GM21717 (cell line): ENCODE measurements at regions not wholly inside any gene's neighbourhood (a gene's known extent, or its start where the extent isn't known, plus 50 kb on each side); places are given as distances from the start of the nearest gene placed in this dataset.
"Not testable (repeated sequence)": the region's sequence is repeated elsewhere in the genome, so short reads cannot be mapped to it uniquely, and the experiment has no call there.

Experiments
- ATAC-seq: cut with Tn5 transposase; IDR thresholded peaks from one replicate; pipeline ENCODE4 v1.9.1; 2021; ENCODE audit warnings: mild to moderate bottlenecking, moderate library complexity; ENCODE audit not compliant: unreplicated experiment

DNA sequence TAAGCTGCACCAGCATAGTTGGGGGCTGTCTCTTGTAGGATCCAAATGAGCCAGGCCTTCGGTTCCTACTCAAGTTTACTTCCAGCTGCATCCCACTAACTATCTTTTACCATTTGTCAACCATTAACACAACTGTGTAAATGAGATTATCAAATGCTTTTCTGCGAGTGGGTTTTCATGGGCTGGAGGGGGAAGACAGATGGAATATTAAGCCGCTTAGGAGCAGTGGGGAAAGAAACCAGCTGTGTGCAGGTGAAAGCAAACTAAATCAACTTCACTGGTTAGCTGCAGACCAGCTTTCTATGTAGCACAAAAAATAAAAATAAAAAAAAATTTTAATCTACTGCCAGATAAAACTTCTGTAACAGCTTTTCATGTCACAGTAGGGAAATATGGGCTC is 100.8 kb upstream of the FOXN2 start:
- no peak for ATAC-seq

DNA sequence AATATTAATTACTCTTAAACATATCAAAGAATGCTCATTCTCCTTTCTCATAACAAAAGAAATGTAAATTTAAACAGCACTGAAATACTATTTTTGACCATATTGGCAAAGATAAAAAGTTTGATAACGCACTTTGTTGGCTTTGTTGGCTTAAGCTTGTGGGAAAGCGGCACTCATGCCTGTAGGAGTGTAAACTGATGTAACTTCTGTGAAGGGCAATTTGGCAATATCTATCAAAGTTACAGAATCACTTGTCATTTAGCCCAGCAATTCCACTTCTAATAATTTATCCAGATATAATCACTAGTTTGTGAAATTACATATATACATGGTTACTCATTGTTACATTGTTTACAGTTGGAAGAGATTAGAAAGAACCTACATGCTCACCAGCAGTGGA is 96.3 kb upstream of the FOXN2 start:
- ATAC-seq: no peak

DNA sequence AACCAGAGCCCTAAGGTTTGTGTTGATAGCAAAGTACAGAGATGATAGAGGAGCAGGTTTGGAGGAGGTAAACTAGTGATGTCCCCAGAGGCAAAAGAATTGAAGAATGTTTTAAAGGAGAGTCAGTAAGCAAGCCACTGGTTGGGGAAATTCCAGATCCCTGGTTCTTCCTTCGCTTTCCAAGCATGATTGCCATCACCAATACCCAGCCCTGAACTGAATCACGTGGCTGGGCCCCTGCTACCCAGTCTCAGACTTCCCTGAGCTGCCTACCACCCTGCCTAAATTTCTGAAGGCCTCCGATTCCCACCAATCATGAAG is 95.3 kb upstream of the FOXN2 start:
- ATAC-seq: no peak

DNA sequence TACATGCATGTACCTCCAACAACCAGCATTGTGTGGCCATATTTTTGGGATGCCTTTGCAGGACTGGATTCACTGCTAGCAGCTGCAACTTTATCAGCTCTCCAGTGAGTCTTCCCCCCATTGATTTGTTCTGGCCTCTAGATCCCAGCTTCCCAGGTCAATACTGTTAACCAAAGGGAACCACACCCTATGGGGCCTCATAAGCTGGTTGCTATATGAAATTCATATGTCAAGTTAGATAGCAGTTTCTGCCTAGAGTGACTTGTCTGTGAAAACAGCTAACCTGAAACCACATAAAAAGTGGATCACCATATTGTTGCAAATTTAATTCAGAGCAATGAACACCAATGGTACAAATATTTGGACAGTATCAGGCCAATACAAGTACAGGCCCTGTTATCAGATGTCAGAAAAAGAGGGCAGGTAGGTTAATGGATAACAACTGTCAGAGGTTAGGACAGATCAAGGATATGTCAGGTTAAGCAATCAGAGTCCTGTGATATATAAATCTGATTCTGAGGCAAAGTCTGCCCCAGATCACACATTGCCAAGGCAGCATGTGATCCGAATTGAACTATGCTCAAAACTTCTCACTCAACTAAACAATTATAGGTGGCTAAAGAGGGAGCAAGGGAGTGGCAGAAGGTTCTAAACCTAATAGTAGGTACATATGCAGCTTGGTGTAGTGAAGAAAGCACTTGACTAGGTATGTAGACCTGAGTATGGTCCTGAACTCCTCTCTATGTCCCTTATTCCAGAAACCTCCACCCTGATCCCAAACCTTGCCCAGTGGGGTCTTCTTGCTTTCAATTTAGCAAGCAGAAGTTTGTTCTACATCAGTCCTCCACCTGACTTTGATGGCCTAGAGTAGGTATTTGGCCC is 94.7 kb upstream of the FOXN2 start:
- ATAC-seq: no peak

DNA sequence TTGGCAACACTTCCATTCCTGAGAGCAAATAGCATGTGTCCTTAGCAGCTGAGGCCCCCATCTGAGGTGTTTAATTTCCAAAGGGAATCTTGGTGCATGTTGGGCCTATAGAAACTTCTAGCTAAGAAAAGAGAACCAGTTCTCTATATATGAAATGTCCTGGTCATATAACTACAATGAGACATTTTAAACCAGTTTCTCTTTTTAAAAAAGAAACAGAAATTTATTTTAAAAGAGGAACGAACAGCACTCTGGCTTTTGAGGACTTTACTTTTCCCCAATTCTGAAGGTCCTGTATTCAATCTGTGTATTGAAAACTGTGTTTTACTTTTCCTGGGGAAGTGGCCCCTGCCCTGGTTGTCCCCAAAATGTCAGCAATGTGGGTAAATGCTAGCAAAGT is 94.0 kb upstream of the FOXN2 start:
- no peak for ATAC-seq

DNA sequence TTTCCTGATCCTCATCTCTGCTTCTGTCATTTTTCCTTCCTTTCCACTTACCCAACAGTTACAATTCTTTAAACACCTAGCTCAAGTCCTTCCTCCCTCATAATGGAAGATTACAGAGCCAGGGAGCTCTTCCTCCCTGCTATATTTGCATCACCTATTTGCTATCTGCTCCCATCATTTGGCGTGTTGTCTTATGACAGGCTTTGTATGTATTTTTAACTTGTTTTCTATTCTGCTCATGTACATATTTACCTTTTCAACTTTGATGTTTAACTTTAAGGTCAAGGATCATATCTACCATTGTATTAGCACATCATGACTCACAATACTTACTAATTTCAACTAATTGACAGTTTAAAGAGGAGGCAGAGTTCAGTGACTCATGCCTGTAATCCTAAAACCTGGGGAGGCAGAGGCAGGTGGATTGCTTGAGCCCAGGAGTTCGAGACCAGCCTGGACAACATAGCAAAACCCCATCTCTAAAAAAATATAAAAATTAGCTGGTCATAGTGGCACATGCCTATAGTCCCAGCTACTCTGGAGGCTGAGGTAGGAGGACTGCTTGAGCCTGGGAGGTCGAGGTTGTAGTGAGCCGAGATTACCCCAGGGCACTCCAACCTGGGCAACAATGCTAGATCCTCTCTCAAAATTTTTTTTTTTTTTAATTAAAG is 92.5 kb upstream of the FOXN2 start:
- no peak for ATAC-seq

DNA sequence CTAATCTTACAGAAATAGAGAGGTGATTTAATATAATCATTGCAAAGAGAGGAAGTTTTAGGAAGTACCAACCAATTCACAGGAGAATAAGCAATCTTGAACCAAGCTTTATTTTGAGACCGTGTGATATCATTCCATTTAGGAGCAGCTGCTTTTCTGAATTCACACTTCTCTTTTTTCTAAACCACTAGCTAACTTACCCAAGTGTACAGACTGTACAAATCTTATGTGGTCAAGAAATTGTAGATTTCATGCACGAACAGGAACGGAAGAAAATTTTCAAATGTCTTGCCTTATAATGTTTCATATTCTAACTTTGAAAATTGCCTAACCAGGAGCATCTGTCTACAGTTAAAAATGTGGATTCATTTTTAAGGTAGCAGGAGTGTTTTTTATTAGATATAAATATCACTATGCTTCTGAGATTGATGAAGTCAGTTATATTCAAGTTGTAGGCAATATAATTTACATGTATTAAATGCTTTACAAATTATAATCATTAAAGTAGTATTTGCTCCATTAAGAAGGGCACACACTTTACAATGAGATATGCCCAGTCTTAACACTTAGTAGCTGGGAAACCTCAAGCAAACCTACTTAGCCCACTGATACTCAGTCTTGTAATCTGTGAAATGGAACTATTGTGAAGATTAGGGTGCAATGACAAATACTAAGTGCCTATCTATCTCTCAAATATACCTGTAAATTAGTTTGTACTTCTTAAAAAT is 86.7 kb upstream of the FOXN2 start:
- ATAC-seq: peak; percentile 89

DNA sequence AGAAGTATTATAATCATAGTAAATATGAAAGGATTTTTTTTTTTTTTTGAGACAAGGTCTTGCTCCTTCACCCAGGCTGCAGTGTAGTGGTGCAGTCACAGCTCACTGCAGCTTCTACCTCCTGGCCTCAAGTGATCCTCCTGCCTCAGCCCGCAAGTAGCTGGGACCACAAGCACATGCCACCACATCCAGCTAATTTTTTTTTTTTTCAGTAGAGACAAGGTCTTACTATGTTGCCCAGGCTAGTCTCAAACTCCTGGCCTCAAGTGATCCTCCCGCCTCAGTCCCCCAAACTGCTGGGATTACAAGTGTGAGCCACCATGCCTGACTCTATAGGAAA is 86.2 kb upstream of the FOXN2 start:
- no peak for ATAC-seq

DNA sequence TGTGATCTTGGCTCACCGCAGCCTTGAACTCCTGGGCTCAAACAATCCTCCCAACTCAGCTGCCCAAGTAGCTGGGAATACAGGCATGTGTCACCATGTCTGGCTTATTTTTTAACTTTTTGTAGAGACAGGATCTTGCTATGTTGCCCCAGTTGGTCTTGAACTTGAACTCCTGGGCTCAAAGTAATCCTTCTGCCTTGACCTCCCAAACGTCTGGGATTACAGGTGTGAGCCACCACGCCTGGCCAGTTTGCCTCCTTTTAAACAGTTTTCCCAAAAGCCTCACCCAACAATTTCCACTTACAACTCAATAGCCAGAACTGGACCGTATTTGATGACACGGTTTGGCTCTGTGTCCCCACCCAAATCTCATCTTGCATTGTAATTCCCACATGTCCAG is 85.4 kb upstream of the FOXN2 start:
- ATAC-seq: no peak

DNA sequence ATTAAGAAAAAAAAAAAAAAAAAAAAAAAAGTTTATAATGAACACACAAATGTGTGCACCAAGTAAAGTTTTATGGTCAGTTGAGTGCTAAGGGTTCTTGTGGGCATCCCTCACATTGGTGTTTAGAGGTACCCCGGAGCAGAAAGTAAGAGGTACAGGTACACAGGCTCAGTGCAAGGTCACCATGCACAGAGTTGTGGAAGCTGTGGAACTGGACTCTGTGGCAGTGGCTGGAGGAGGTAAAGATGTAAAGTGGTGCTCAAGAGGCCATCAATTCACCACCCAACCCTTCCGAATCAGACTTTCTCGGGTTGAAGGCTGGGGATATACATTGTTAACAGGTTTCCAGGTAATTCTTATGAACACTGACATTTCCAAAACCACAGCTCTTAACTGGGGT is 83.6 kb upstream of the FOXN2 start:
- no peak for ATAC-seq

DNA sequence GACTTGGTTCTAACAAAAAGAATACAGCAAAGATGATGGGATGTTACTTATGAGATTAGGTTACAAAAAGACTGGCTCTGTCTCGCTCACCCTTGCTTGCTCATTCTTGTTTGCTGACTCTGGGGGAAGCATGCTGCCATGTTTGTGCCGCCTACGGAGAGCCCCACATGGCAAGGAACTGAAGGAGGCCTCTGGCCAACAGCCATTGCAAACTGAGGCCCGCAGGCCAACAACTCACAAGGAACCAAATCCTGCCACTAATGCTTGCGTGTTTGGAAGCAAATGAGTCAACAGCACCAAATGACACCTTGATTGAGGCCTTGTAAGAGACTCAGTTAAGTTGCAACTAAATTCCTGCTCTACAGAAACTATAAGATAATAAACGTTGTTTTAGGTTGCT is 82.1 kb upstream of the FOXN2 start:
- ATAC-seq: no peak

DNA sequence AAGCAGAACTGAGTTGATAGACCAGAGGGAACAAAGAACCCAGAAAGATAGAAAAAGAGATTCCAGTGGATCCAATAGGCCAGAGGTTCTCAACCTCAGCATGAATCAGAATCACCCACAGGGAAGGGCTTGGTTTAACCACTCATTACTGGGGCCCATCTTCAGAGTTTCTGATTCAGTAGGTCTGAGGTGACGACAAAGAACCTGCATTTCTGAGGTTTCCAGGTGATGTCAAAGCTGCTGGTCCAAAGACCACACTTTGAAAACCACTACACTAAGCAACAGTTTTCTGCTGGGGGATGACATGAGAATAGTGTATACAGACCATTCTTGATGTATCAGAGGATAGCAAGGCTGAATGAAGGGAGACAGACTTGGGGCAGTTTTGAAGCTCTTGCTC is 81.5 kb upstream of the FOXN2 start:
- no peak for ATAC-seq

DNA sequence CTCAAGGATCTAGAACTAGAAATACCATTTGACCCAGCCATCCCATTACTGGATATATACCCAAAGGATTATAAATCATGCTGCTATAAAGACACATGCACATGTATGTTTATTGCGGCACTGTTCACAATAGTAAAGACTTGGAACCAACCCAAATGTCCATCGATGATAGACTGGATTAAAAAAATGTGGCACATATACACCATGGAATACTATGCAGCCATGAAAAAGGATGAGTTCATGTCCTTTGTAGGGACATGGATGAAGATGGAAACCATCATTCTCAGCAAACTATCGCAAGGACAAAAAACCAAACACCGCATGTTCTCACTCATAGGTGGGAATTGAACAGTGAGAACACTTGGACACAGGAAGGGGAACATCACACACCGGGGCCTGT is 80.7 kb upstream of the FOXN2 start:
- not testable (repeated sequence) for ATAC-seq

DNA sequence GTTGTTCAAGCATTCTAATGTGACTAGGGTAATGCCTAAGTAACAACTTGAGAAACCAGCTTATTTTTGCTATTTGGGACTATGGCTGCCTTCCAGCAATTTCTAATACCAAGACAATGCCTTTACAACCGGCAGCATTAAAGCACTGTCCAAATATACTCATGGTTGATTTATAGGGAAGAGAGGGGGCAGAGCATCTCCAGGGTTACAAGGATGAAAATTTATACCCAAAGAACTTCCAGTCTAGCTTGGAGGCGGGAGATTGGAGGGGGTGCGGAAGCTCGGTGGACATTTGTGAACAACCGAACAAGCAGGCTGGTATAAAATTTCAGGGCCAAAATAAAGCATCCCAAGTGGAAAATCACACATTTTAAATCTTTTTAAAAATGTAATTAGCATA is 79.4 kb upstream of the FOXN2 start:
- ATAC-seq: no peak

DNA sequence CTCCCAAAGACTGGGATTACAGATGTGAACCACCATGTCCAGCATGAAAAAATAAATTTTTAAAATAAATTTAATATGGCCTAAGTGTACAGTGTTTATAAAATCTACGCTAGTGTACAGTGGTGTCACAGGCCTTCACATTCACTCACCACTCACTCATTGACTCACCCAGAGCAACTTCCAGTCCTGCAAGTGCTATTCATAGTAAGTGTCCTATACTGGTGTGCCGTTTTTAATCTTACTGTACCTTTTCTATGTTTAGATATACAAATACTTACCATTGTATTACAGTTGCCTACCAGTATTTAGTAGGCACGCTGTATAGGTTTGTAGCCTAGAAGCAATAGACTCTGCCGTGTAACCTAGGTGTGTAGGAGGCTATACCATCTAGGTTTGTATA is 76.1 kb upstream of the FOXN2 start:
- no peak for ATAC-seq

DNA sequence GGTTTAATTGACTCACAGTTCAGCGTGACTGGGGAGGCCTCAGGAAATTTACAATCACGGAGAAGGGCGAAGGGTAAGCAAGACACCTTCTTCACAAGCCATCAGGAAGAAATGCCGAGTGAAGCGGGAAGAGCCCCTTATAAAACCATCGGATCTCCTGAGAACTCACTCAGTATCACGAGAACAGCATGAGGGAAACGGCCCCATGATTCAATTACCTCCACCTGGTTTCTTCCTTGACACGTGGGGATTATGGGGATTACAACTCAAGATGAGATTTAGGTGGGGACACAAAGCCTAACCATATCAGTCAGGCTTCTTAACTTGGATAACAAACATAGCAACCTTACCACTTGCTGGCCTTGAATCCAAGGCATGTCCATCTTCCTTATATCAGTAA is 73.6 kb upstream of the FOXN2 start:
- no peak for ATAC-seq

DNA sequence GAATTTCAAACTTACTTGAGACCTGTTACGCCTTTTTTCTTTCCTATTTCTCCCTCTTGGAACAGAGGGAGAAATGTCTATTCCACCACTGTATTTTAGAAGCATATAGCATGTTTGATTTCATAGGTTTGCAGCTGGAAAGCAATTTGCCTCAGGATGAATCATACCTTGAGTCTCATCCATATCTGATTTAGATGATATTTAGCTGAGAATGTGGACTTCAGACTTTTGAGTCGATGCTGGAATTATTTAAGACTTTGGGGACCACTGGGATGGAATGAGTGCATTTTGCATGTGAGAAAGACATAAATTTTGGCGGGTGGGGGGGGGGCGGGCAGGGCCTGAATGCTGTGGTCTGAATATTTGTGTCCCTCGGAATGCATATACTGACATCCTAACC is 67.3 kb upstream of the FOXN2 start:
- ATAC-seq: no peak

DNA sequence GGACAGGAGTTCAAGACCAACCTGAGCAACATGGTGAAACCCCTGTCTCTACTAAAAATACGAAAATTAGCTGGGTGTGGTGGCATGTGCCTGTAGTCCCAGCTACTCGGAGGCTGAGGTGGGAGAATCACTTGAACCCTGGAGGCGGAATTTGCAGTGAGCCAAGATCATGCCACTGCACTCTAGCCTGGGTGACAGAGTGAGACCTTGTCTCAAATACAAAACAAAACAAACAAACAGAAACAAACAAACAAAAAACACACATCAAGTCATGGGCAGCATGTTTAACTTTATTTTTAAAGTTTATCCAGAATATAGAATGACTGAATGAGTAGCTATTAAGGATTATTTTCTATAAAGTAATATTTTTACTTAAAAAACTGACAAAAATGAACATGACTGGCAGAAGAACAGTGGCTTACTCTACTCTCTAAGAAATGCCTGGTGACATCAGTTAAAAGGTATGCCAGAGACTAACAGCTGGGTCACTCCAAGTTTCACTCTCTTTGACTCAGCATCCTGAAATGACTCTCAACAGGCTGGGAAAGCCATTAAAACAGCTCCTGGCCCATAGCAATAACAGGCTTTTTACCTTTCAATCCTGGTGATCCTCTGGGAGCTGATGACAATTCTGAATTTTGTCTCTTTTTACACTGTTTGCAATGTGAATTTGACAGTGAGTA is 66.1 kb upstream of the FOXN2 start:
- ATAC-seq: peak; percentile 96

DNA sequence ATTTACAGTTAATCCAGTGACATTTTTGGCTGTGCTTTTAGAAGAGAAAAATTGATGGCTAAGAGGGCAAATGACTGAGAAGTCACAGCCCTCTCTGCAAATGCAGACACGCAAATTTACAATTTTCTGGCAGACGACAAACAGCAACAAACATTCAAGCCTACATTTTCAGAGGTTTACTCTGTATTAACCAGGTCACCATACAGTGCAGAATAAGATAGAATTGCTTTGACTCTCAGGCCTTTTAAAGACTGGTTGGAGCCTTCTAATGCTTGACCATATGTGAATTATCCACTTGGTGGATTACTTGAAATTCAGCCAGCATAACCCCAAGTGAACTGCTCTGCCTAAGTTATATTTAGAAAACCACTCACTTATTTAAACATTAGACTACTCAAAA is 65.5 kb upstream of the FOXN2 start:
- ATAC-seq: no peak

DNA sequence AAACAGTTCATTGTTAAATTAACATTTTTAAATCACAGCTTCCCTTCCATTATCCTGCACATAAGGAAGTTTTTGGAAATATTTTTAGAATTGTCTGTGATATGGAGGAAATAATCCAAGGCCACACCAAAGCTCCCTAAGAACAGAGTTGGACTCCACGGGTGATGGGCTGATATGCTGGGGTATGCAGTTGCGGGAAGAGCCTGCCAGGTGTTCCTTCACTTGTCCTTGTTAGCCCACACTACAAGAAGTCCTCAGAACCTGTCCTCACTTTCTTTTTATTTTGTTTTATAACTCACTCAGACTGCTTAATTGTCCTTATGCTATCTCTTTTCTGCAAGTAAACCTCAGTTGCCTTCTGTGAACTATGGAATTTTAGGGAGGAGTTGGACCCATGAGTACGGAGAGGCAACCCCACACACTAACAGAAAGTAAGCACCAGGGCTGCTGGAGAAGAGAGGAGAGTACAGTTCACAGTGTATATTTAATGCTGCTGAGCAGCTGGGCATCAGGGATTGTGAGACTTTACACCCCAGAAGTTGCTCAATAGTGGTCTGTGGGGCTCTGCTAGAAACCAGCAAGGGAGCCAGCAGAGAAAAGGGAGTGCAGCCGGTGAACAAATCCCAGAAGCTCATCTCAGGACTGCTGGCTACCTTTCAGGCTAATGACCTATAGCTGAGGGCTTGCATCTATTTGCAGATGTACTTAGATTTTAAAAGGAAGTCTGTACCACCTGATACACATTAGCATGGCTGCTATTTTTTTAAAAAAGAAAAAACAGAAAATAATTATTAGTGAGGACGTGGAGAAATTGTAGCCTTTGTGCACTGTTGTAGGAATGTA is 64.6 kb upstream of the FOXN2 start:
- ATAC-seq: no peak

DNA sequence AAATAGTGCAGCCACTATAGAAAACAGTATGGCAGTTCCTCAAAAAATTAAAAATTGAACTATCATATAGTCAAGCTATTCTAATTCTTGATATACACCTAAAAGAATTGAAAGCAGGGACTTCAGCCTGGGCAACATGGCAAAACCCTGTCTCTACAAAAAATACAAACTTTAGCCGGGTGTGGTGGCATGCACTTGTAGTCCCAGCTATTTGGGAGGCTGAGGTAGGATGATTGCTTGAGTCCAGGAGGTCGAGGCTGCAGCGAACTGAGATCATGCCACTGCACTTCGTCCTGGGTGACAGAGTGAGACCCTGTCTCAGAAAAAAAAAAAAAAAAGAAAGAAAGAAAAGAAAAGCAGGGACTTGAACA is 64.0 kb upstream of the FOXN2 start:
- ATAC-seq: no peak
